Limb (tissue), 2 donors: ENCODE measurements at regions not wholly inside any gene's neighbourhood (a gene's known extent, or its start where the extent isn't known, plus 50 kb on each side); places are given as distances from the start of the nearest gene placed in this dataset.
"Not testable (repeated sequence)": the region's sequence is repeated elsewhere in the genome, so short reads cannot be mapped to it uniquely, and the experiment has no call there.

Experiments
- DNase-seq, 2 donors: peaks; one replicate each; pipeline ENCODE4 v3.0.0-alpha.2; 2016; ENCODE audit errors: extremely low spot score in 2 of 2

DNA sequence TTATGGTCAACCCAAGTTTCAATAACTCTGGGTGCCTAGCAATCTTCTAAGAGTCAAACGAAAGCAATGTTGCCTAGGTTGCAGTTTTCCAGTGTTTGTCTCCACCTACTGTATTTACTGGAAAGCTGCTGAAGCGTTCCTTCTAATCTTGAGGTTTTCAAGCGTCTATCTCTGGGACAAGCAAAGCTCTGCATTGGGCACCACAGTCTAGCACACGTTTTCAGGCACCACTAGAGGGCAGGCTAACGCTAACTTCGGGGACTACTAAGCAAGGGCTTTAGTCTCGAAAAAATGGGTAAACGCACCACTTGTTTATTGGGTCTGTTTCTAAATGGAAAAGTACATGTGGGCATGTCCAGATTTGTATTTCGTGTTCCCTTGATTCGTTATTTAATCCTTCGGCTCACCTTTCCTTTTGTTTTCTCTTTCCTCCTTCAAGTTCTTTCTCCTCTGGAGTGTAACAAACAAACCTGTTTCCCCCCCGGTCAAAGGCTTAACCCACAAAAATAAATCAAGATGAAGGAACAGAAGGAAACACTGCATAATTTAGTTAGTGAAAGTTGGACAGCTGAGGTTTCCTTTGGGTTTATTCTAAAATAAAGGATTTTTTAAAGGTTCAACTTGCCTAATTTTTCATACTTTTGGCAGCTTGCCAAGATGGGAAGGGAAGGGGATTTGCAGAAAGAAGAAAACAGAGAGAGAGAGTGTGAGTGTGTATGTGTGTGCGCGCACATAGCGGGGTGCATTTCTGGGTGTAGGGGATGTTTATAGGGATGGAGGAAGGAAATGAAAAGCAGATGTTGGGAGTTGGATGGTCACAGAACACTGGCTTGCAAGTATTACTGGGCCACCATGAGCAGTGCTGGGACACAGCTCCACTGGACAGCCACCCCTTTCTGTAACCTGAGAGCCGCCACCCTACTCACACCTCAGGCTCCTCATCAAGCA lies 348.3 kb downstream of the GOLGA6L6 start:
- DNase-seq = not testable (repeated sequence)

DNA sequence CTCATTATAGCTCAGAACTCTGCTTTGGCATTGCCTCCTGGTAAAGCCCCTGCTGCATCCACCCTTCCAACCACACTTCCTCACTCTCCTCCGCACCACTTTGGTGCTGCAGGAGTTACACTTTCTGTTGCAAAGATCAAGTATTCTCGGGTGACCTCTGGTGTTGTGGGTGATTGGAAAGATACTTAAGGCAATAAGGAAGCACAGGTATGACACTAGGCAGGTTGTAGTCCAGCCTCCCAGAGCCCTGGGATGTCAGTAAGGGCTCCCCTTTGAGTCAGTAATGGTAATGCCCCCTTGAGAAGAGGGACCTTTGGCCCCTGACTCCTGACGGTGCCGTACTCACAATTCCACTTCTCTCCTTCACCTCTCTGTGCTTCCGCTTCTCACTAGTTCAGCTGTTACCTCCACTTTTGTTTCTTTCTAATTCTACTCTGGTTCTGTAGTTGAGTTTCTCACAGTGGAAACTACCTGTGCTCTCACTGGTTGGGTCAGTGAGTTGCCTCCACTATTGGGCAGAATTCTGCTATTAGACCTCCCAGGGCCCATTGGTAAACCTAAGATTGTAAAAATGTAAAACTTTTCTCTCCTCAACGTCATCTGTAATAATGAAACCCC lies 350.0 kb downstream of the GOLGA6L6 start:
- DNase-seq = not testable (repeated sequence)

DNA sequence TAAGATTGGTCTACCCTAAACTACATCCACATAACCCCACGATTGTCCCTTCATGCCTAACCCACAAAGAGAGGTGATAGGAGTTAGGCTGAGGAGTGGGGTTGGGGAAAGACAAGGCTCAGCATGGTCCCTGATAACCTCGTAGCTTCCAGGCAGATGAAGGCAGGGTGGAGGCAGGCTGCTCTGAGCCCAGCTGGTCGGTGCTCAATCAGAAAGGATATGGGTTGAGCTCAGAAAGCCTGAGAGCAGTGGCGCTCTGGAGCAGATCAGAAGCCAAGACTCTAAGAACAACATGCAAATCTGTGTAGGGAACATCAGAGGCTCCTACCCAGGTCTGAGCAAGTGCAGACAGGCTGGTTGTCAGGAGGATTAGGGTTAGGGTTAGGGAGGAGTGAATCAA lies 353.0 kb downstream of the GOLGA6L6 start:
- DNase-seq = not testable (repeated sequence)

DNA sequence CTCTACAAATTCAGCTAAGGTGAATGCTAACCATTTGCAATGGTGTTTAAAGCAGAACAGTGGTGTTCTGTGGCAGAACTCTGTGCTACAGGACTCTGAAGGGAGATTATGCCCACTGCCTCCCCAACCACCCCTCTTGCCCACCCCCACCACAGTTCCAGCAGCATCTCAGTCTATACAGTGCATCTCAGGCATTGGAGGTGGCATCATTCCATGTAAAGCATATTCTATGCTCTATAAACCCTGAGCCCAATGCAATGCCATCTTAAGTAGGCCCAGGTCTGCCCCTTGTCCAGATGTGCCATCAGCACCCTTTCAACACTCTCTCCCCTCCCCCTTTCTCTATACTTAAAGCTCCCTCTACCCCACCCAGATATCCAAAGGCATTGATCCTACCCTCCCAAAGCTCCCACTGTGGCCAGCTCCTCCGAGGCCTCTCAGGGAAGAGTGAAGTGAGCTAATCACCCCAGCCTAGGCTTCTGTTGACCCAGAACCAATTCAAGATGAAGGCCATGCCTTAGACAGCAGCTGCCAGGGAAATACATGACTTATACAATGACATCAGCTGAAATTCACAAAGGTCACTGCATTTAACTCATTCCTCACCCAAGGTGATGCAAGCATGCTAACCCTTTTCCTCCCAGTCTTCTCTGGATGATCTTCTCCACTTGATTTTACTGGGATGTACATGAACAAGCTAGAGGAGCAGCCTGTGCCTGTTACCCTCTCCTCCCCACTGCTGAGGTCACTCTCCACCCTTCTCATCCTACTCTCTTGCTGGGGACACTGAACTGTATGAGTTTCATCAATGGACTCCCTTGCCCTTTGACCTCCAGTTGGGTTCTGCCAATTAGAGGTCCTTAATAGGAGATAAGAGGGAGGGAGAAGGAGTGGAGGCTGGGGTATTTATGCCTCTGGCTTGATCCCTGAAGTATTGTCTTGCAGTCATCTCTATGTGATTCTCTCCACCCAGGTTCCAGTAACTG lies 353.9 kb downstream of the GOLGA6L6 start:
- not testable (repeated sequence) for DNase-seq

- not testable (repeated sequence) for DNase-seq
Observed at GRCh38 chr15:20184879-20185278, 356.7 kb downstream of the GOLGA6L6 start.

DNA sequence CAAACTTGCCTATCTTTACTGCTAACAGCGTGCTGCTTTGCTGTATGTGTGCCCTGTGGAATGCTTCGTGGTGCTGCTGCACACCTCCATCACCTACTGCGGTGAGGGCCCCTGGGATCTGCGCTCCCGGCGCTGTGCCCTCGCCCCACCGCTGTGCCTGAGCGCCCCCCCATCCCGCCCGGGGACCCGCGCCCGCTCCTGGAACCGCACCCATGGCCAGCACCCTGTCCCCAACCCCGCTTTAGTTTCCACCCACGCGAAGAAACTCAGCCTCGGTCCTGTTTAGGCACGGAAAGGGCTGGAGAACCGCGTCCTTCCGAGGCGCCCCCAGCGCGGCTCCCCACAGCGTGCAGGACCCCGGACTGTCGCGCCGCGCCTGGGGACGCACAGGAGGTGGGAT lies 373.4 kb downstream of the GOLGA6L6 start:
- not testable (repeated sequence) for DNase-seq

DNA sequence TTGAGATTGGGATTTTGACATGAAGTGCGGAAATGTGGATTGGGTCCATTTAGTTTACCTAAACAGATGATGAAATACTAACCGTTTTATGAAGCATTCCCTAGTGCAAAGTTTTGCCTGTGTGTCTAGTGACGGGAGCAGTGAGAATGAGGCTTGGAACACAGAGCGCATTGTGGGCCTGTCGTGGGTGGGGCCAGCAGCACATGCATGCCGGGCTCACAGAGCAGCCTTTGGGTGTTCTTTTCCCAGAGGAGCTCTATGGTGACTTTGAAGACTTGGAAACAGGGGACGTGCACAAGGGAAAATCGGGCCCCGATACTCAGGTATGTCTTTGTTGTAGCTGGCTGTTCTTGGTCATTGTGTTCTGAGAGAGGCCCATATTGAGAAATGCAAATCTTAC lies 388.1 kb downstream of the GOLGA6L6 start:
- DNase-seq = not testable (repeated sequence)

- not testable (repeated sequence) for DNase-seq
Observed at GRCh38 chr15:20148679-20149078, 392.9 kb downstream of the GOLGA6L6 start.

- DNase-seq = not testable (repeated sequence)
Observed at GRCh38 chr15:20148008-20148407, 393.6 kb downstream of the GOLGA6L6 start.

GRCh38 chr15:20144333-20145036 lies 397.1 kb downstream of the GOLGA6L6 start:
- not testable (repeated sequence) for DNase-seq

DNA sequence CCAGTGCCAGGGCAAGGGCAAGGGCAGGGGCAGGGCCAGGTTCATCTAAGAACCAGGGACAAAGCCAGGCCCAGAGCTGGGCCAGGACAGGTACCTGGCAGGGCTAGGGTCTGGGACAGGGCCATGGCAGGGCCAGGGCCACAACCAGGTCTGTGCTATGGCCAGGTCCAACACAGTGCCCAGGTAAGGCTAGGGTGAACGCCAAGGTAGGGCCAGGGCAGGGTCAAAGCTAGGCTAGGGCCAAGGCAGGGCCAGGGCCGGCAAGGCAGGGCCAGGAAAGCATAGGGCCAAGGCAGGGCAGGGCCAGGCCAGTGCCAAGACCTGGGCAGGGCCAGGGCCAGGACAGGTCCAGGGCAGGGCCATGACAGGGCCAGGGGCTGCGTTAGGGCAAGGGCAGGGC lies 398.7 kb downstream of the GOLGA6L6 start:
- DNase-seq = not testable (repeated sequence)

DNA sequence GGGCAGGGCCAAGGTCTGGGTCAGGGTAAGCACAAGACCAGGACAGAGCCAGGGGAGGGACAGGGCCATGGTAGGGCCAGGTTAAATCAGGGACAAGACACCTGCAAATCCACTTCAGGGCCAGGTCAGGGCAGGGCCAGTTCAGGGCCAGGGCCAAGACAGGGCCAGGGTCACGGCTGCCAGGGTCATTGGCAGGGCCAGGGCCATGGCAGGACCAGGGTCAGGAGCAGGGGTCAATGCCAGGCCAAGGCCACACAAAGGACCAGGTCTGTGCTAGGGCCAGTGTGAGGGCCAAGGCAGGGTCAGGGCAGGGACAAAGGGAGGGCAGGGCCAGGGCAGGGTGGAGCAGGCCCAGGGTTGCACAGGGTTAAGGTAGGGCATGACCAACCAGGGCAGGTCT lies 399.2 kb downstream of the GOLGA6L6 start:
- not testable (repeated sequence) for DNase-seq

- DNase-seq = not testable (repeated sequence)
Observed at GRCh38 chr15:20124668-20125067, 416.9 kb downstream of the GOLGA6L6 start.

GRCh38 chr15:20106026-20106425 lies 435.6 kb downstream of the GOLGA6L6 start:
- no peak for DNase-seq

DNA sequence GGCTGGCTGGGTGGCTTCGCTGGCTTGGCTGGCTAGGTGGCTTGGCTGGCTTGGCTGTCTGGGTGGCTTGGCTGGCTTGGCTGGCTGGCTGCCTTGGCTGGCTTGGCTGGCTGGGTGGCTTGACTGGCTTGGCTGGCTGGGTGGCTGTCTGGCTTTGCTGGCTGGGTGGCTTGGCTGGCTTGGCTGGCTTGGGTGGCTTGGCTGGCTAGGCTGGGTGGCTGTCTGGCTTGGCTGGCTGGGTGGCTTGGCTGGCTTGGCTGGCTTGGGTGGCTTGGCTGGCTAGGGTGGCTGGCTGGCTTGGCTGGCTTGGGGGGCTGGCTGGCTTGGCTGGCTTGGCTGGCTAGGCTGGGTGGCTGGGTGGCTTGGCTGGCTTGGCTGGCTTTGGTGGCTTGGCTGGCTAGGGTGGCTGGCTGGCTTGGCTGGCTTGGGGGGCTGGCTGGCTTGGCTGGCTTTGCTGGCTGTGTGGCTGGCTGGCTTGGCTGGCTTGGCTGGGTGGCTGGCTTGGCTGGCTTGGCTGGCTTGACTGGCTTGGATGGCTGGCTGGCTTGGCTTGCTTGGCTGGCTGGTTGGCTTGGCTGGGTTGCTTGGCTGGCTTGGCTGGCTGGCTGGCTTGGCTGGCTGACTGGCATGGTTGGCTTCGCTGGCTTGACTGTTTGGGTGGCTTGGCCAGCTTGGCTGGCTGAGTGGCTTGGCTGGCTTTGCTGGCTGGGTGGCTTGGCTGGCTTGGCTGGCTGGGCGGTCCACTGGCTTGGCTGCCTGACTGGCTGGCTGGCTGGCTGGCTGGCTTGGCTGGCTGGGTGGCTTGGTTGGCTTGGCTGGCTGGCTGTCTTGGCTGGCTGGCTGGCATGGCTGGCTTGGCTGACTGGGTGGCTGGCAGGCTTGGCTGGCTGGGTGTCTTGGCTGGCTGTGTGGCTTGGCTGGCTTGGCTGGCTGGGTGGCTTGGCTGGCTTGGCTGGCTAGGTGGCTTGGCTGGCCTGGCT lies 436.3 kb downstream of the GOLGA6L6 start:
- DNase-seq = not testable (repeated sequence)

DNA sequence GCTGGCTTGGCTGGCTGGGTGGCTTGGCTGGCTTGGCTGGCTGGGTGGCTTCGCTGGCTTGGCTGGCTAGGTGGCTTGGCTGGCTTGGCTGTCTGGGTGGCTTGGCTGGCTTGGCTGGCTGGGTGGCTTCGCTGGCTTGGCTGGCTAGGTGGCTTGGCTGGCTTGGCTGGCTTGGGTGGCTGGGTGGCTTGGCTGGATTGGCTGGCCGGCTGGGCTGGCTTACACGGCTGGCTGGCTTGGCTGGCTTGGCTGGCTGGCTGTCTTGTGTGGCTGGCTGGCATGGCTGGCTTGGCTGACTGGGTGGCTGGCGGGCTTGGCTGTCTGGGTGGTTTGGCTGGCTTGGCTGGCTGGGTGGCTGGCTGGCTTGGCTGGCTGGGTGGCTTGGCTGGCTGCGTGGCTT lies 437.0 kb downstream of the GOLGA6L6 start:
- not testable (repeated sequence) for DNase-seq

DNA sequence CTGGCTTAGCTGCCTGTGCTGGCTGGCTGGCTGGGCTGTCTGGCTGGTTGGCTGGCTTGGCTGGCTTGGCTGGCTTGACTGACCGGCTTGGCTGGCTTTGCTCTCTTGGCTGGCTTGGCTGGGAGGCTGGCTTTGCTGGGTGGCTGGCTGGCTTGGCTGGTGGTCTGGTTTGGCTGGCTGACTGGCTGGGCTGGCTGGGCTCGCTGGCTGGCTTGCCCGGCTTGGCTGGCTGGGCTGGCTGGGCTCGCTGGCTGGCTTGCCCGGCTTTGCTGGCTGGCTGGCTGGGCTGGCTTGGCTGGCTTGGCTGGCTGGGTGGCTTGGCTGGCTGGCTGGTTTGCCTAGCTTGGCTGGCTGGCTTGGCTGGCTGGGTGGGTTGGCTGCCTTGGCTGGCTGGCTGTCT lies 438.7 kb downstream of the GOLGA6L6 start:
- not testable (repeated sequence) for DNase-seq

GRCh38 chr15:20102209-20102608 lies 439.4 kb downstream of the GOLGA6L6 start:
- DNase-seq = not testable (repeated sequence)

GRCh38 chr15:20101281-20101680 lies 440.3 kb downstream of the GOLGA6L6 start:
- DNase-seq = not testable (repeated sequence)
